ENCODE measurements at regions not wholly inside any gene's neighbourhood (a gene's known extent, or its start where the extent isn't known, plus 50 kb on each side); places are given as distances from the start of the nearest gene placed in this dataset.

DNA sequence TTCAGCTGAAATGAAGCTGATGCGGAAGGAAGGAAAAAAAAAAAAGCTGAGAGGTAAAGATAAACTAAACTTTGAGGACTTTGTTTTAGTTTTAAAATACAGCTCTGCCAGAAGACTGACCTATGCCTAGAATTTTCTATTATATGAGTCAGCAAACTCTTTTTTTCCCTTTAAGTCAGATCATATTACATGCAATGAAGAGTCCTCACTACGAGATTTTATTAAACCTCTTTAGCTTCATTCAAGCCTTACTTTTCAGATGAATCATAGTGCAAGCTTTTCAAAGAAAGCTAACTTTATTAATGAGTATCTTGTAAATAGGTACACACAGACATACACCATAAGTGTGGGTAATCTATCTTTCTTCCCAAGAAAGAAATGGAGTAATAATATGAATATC, 57.8 kb upstream of the FSCB start:
- TF ChIP-seq, protein P1, sequence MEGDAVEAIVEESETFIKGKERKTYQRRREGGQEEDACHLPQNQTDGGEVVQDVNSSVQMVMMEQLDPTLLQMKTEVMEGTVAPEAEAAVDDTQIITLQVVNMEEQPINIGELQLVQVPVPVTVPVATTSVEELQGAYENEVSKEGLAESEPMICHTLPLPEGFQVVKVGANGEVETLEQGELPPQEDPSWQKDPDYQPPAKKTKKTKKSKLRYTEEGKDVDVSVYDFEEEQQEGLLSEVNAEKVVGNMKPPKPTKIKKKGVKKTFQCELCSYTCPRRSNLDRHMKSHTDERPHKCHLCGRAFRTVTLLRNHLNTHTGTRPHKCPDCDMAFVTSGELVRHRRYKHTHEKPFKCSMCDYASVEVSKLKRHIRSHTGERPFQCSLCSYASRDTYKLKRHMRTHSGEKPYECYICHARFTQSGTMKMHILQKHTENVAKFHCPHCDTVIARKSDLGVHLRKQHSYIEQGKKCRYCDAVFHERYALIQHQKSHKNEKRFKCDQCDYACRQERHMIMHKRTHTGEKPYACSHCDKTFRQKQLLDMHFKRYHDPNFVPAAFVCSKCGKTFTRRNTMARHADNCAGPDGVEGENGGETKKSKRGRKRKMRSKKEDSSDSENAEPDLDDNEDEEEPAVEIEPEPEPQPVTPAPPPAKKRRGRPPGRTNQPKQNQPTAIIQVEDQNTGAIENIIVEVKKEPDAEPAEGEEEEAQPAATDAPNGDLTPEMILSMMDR (IDR thresholded peaks at IDR 0.05; ENCODE audit: low read depth, low read length): no peak
- no peak overlapping the region for H3K4me3 ChIP-seq (ENCODE audit: low read depth, low read length)
